ENCODE measurements at regions not wholly inside any gene's neighbourhood (a gene's known extent, or its start where the extent isn't known, plus 50 kb on each side); places are given as distances from the start of the nearest gene placed in this dataset.

DNA sequence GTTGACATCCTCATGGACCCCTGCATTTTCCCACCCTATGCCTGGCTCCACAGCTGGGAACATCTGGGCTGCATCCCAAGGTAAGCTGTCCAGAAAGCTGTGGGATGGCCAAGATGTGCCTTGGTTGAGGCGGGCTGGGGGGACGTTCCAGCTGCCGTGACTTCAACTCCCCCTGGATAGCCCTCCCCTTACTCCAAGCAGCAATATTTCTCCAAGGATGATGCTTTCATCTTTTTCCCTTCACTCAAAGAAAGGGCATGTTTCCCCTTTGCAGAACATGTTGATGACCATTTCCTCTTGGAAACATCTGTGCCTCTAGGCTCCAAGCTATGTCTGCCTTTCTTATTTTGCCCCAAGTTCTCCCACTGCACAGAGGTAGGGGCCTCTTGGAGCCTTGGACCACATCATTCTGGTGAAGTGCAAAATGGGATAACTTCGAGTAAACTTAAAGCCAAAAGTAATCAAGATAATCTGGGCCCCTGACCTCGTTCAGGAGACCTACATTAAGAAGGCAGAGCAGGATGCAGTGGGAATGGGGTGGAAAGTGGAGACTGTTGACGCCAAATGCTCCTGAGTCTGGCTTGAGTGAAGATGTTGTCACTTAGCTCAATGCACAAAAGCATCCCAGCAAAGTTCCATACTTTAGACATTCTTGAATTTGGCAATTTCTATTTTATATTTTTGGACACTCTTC lies 175.2 kb downstream of the GAS1 start:
- H3K27ac Mint-ChIP-seq = no peak overlapping the region
- ATAC-seq (ENCODE audit: low read depth) (no peak), DNase-seq (ENCODE audit: low spot score in 2 of 2) (no peak)
- H3K9me3 Mint-ChIP-seq = peaks cover 6% of the 10 kb centered on the region
- no peaks in the 10 kb centered on the region for H3K27me3 Mint-ChIP-seq
- no peaks in the 10 kb centered on the region for H3K4me1 Mint-ChIP-seq
- H3K36me3 Mint-ChIP-seq = no peaks in the 10 kb centered on the region
- H3K4me3 Mint-ChIP-seq = no peak overlapping the region

GRCh38 chr9:86771420-86771819 lies 175.9 kb downstream of the GAS1 start:
- ATAC-seq (ENCODE audit: low read depth) (no peak), DNase-seq (ENCODE audit: low spot score in 2 of 2) (no peak)
- H3K36me3 Mint-ChIP-seq = no peaks in the 10 kb centered on the region
- peaks cover 6% of the 10 kb centered on the region for H3K9me3 Mint-ChIP-seq
- no peaks in the 10 kb centered on the region for H3K27me3 Mint-ChIP-seq
- no peaks in the 10 kb centered on the region for H3K4me1 Mint-ChIP-seq
- no peak overlapping the region for H3K4me3 Mint-ChIP-seq
- H3K27ac Mint-ChIP-seq = no peak overlapping the region

DNA sequence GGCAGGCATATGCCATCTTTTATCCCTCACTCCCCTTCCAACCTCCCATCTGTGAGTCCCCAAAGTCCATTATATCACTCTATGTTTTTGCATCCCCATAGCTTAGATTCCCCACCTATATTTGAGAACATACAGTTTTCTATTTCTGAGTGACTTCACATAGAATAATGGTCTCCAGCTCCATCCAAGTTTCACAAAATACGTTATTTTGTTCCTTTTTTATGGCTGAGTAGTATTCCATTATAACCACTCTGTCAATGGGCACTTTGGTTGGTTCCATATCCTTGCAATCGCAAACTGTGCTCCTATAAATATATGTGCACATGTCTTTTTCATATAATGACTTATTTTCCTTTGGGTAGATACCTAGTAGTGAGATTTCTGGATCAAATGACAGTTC lies 178.6 kb downstream of the GAS1 start:
- no peak overlapping the region for H3K4me3 Mint-ChIP-seq
- H3K4me1 Mint-ChIP-seq = no peaks in the 10 kb centered on the region
- peaks cover 6% of the 10 kb centered on the region for H3K9me3 Mint-ChIP-seq
- DNase-seq (ENCODE audit: low spot score in 2 of 2) (no peak), ATAC-seq (ENCODE audit: low read depth) (no peak)
- H3K36me3 Mint-ChIP-seq = no peaks in the 10 kb centered on the region
- H3K27ac Mint-ChIP-seq = no peak overlapping the region
- no peaks in the 10 kb centered on the region for H3K27me3 Mint-ChIP-seq

GRCh38 chr9:86768020-86768419 lies 179.3 kb downstream of the GAS1 start:
- DNase-seq (ENCODE audit: low spot score in 2 of 2) = no peak
- peaks cover 8% of the 10 kb centered on the region for H3K9me3 Mint-ChIP-seq
- no peak for ATAC-seq (ENCODE audit: low read depth)
- H3K27ac Mint-ChIP-seq = no peak overlapping the region
- no peaks in the 10 kb centered on the region for H3K4me1 Mint-ChIP-seq
- no peaks in the 10 kb centered on the region for H3K36me3 Mint-ChIP-seq
- H3K27me3 Mint-ChIP-seq = no peaks in the 10 kb centered on the region
- no peak overlapping the region for H3K4me3 Mint-ChIP-seq

DNA sequence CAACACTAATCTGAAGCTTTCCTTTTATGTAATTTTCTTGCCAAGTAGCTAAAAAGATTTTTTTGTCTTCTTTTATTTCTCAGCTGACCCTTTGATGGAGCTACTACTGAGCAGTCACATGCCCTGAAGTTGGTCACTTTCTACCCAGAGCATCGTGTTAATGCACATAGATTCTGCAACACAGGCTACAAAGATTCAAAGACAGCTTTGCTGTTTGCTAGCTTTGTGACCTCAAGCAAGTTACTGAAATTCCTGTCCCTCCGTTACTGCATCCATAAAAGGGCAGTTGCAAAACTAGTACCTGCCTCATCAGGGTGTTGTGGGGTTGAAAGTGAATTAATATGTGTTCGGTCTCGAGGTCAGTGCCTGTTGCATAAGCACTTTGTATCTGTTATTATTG lies 179.9 kb downstream of the GAS1 start:
- Mint-ChIP-seq H3K27ac (no peak overlapping the region), H3K9me3 (peaks cover 8% of the 10 kb centered on the region), H3K36me3 (no peaks in the 10 kb centered on the region), H3K4me3 (no peak overlapping the region), H3K27me3 (no peaks in the 10 kb centered on the region), H3K4me1 (no peaks in the 10 kb centered on the region)
- no peak for DNase-seq (ENCODE audit: low spot score in 2 of 2)
- ATAC-seq (ENCODE audit: low read depth) = no peak

DNA sequence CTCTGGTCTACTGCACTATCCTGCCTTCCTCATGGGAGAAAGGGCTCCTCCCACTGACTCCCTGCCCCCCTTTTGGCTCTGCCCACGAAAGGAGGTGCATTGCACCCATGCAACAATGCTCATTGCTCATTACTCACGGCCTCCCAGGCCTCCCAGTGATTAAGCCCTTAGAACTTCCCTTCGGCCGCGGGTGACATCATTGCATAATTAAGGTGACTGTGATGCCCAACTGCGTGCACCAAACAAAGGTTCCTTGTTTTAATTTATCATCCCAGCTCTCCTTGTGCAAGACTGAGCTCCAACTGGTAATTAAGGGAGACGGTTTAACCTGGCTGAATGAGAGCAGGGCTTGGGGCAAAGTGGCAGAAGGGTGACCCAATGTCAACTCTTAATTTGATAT lies 180.4 kb downstream of the GAS1 start:
- H3K27me3 Mint-ChIP-seq = no peaks in the 10 kb centered on the region
- peaks cover 8% of the 10 kb centered on the region for H3K9me3 Mint-ChIP-seq
- no peak overlapping the region for H3K4me3 Mint-ChIP-seq
- no peaks in the 10 kb centered on the region for H3K4me1 Mint-ChIP-seq
- DNase-seq (ENCODE audit: low spot score in 2 of 2) = no peak
- no peak for ATAC-seq (ENCODE audit: low read depth)
- no peak overlapping the region for H3K27ac Mint-ChIP-seq
- no peaks in the 10 kb centered on the region for H3K36me3 Mint-ChIP-seq

GRCh38 chr9:86766511-86766910 lies 180.8 kb downstream of the GAS1 start:
- ATAC-seq (ENCODE audit: low read depth) (no peak), DNase-seq (ENCODE audit: low spot score in 2 of 2) (no peak)
- Mint-ChIP-seq H3K36me3 (no peaks in the 10 kb centered on the region), H3K9me3 (peaks cover 8% of the 10 kb centered on the region), H3K4me3 (no peak overlapping the region), H3K4me1 (no peaks in the 10 kb centered on the region), H3K27ac (no peak overlapping the region), H3K27me3 (no peaks in the 10 kb centered on the region)

- no peaks in the 10 kb centered on the region for H3K36me3 Mint-ChIP-seq
- ATAC-seq (ENCODE audit: low read depth) = no peak
- H3K27me3 Mint-ChIP-seq = no peaks in the 10 kb centered on the region
- no peaks in the 10 kb centered on the region for H3K4me1 Mint-ChIP-seq
- no peak for DNase-seq (ENCODE audit: low spot score in 2 of 2)
- no peak overlapping the region for H3K27ac Mint-ChIP-seq
- peaks cover 5% of the 10 kb centered on the region for H3K9me3 Mint-ChIP-seq
- H3K4me3 Mint-ChIP-seq = no peak overlapping the region
Observed at GRCh38 chr9:86765746-86766430, 181.4 kb downstream of the GAS1 start.

GRCh38 chr9:86764671-86765343 lies 182.5 kb downstream of the GAS1 start:
- no peaks in the 10 kb centered on the region for H3K4me1 Mint-ChIP-seq
- H3K4me3 Mint-ChIP-seq = no peak overlapping the region
- ATAC-seq (ENCODE audit: low read depth) (no peak), DNase-seq (ENCODE audit: low spot score in 2 of 2) (no peak)
- no peaks in the 10 kb centered on the region for H3K27me3 Mint-ChIP-seq
- no peaks in the 10 kb centered on the region for H3K36me3 Mint-ChIP-seq
- H3K27ac Mint-ChIP-seq = no peak overlapping the region
- H3K9me3 Mint-ChIP-seq = peaks cover 5% of the 10 kb centered on the region

- Mint-ChIP-seq H3K4me3 (no peak overlapping the region), H3K4me1 (no peaks in the 10 kb centered on the region), H3K27me3 (no peaks in the 10 kb centered on the region), H3K9me3 (peaks cover 5% of the 10 kb centered on the region), H3K36me3 (no peaks in the 10 kb centered on the region), H3K27ac (no peak overlapping the region)
- DNase-seq (ENCODE audit: low spot score in 2 of 2) = no peak
- no peak for ATAC-seq (ENCODE audit: low read depth)
Observed at GRCh38 chr9:86764221-86764624, 183.1 kb downstream of the GAS1 start.

DNA sequence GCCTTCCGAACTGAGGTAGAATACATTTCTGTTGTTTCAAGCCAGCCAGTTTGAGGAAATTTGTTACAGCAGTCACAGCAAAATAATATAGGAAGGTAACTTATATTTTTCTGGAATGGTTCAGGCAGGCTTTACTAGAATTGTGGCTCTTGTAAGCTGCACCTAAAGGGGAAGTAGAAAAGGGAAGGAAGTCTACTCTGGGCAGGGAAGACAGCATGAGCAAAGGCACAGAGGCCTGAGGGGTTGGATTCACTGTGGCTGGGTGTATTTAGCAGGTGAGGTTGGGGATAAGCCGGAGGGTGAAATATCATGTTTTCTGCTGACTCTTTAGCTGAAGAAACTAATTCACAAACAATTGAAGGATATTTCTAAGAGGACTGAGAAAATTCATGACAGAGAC lies 183.5 kb downstream of the GAS1 start:
- H3K9me3 Mint-ChIP-seq = peaks cover 7% of the 10 kb centered on the region
- no peak for DNase-seq (ENCODE audit: low spot score in 2 of 2)
- H3K4me1 Mint-ChIP-seq = no peaks in the 10 kb centered on the region
- no peaks in the 10 kb centered on the region for H3K36me3 Mint-ChIP-seq
- ATAC-seq (ENCODE audit: low read depth) = no peak
- H3K27ac Mint-ChIP-seq = no peak overlapping the region
- no peaks in the 10 kb centered on the region for H3K27me3 Mint-ChIP-seq
- H3K4me3 Mint-ChIP-seq = no peak overlapping the region

GRCh38 chr9:86757382-86757720 lies 190.0 kb downstream of the GAS1 start:
- H3K27ac Mint-ChIP-seq = no peak overlapping the region
- H3K4me3 Mint-ChIP-seq = no peak overlapping the region
- no peak for ATAC-seq (ENCODE audit: low read depth)
- no peaks in the 10 kb centered on the region for H3K4me1 Mint-ChIP-seq
- H3K36me3 Mint-ChIP-seq = no peaks in the 10 kb centered on the region
- peaks cover 2% of the 10 kb centered on the region for H3K27me3 Mint-ChIP-seq
- DNase-seq (ENCODE audit: low spot score in 2 of 2) = no peak
- H3K9me3 Mint-ChIP-seq = peaks cover 1% of the 10 kb centered on the region

DNA sequence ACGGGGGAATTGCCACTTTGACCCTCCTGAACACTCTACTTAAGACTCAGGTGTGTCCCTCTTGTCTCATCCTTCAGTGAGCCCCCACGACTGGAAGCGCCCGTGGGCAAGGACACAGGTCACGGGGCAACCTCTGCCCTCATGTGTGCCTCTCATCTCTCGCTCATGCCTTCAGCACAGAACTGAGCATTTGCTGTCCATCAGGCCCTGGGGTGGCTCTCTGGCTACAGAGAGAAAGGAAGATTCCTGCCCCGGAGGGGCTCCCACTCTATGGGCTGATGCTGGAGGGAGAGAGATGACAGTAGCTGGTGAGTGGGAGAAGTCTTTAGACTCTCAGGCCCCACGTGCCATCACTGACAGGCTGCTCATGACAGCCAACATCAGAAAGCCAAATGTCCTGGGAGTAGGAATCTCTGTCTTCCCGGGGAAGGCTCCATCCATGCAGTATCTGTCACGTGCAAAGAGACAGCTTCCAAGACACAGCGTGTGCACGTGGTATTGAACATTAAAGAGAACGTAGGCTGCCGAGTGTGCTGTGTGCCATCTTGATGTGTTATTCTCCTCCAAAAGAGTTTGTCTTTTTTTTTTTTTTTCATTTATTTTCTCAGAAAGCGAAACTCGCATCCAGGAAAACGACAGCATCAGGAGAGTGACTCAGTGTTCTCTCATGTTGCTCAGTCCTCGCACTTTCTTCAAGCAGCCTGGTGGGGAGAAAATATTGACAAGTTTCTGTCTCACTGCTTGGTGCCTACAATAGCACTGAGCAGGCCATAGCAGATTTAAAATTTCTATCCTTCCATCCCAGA lies 190.5 kb downstream of the GAS1 start:
- Mint-ChIP-seq H3K27ac (no peak overlapping the region), H3K4me3 (no peak overlapping the region), H3K4me1 (no peaks in the 10 kb centered on the region), H3K36me3 (no peaks in the 10 kb centered on the region), H3K9me3 (peaks cover 1% of the 10 kb centered on the region), H3K27me3 (peaks cover 2% of the 10 kb centered on the region)
- ATAC-seq (ENCODE audit: low read depth) (no peak), DNase-seq (ENCODE audit: low spot score in 2 of 2) (no peak)

DNA sequence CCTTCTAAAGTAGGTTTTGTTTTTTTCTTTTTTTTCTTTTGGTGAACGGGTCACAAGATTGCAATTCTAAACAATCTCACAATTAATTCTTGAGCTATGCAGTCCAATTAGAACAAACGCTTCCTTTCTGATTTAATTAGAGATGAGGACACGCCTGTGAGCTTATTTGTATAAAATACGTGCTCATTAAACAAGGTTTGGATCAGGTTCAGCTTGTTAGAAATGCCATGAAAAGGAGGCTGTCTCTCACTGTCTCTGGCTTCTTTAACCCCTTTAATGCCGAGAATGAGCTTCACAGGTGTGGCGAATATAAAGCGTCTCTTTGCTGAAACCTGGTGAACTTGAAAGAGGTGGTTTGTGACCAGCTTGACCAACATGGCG lies 191.8 kb downstream of the GAS1 start:
- Mint-ChIP-seq H3K27me3 (peaks cover 2% of the 10 kb centered on the region), H3K36me3 (no peaks in the 10 kb centered on the region), H3K27ac (no peak overlapping the region), H3K4me3 (no peak overlapping the region), H3K9me3 (peaks cover 1% of the 10 kb centered on the region), H3K4me1 (no peaks in the 10 kb centered on the region)
- ATAC-seq (ENCODE audit: low read depth) = no peak
- no peak for DNase-seq (ENCODE audit: low spot score in 2 of 2)

All from memory B cell (primary cell).